ENCODE measurements at regions not wholly inside any gene's neighbourhood (a gene's known extent, or its start where the extent isn't known, plus 50 kb on each side); places are given as distances from the start of the nearest gene placed in this dataset.

GRCh38 chr20:24089576-24089975 lies 101.0 kb upstream of the GGTLC1 start:
- in situ Hi-C loops (cut with MboI): no loop called here
- BruUV-seq (replicated peaks): no TSS peak

More at GRCh38 chr20:24089576-24089975, 101.0 kb upstream of the GGTLC1 start:
- Histone ChIP-seq H3K9me1 (ENCODE audit: control insufficient read depth, insufficient read depth, low read length) (no peaks in the 10 kb centered on the region), H3K4me3 (no peak overlapping the region), H4K20me1 (replicated peaks; ENCODE audit: control insufficient read depth, insufficient read depth, low read length) (no peaks in the 10 kb centered on the region), H3K9me3 (replicated peaks; ENCODE audit: control insufficient read depth, insufficient read depth, low read depth, low read length) (no peaks in the 10 kb centered on the region), H3K36me3 (ENCODE audit: control insufficient read depth, insufficient read depth, low read length) (no peaks in the 10 kb centered on the region), H2AFZ (ENCODE audit: low read depth, low read length) (no peak overlapping the region), H3K4me2 (ENCODE audit: insufficient read depth, low read length) (no peak overlapping the region), H3K4me1 (replicated peaks in 1 of 2; ENCODE audit: control insufficient read depth in 2 of 2, insufficient read depth in 2 of 2, low read length in 2 of 2) (no peaks in the 10 kb centered on the region), H3K79me2 (ENCODE audit: control insufficient read depth, insufficient read depth, low read length) (no peaks in the 10 kb centered on the region), H3K9ac (ENCODE audit: insufficient read depth in 1 of 2, low read depth in 2 of 2, low read length in 2 of 2) (no peak overlapping the region), H3K27me3 (ENCODE audit: control insufficient read depth in 2 of 2, insufficient read depth in 2 of 2, low read length in 2 of 2) (no peaks in the 10 kb centered on the region), H3K27ac (ENCODE audit: extremely low read depth, low read depth, low read length) (no peak overlapping the region)
- no peak for TF ChIP-seq ZNF121 (CRISPR knock-in tag; conservative IDR thresholded peaks at IDR 0.05)
- no peak for TF ChIP-seq U2AF2 (optimal IDR thresholded peaks at IDR 0.05; ENCODE audit: low read depth, low read length)
- TF ChIP-seq DIDO1 (tag; IDR thresholded peaks at IDR 0.05; ENCODE audit: low read depth): no peak
- no peak for TF ChIP-seq ELK3 (CRISPR knock-in tag; IDR thresholded peaks at IDR 0.05)
- no peak for TF ChIP-seq GATAD2B (IDR thresholded peaks at IDR 0.05; ENCODE audit: borderline replicate concordance)
- no peak for TF ChIP-seq ZNF561 (CRISPR knock-in tag; conservative IDR thresholded peaks at IDR 0.05)
- no peak for TF ChIP-seq SPI1 (IDR thresholded peaks at IDR 0.05; ENCODE audit: borderline replicate concordance, low read depth, low read length)
- no peak for TF ChIP-seq ZNF384 (IDR thresholded peaks at IDR 0.05; ENCODE audit: low read depth, low read length)
- no peak for TF ChIP-seq NUFIP1 (IDR thresholded peaks at IDR 0.05; ENCODE audit: partially characterized antibody)
- no peak for TF ChIP-seq STAG1 (CRISPR knock-in tag; IDR thresholded peaks at IDR 0.05; ENCODE audit: borderline replicate concordance)
- TF ChIP-seq, protein P1, sequence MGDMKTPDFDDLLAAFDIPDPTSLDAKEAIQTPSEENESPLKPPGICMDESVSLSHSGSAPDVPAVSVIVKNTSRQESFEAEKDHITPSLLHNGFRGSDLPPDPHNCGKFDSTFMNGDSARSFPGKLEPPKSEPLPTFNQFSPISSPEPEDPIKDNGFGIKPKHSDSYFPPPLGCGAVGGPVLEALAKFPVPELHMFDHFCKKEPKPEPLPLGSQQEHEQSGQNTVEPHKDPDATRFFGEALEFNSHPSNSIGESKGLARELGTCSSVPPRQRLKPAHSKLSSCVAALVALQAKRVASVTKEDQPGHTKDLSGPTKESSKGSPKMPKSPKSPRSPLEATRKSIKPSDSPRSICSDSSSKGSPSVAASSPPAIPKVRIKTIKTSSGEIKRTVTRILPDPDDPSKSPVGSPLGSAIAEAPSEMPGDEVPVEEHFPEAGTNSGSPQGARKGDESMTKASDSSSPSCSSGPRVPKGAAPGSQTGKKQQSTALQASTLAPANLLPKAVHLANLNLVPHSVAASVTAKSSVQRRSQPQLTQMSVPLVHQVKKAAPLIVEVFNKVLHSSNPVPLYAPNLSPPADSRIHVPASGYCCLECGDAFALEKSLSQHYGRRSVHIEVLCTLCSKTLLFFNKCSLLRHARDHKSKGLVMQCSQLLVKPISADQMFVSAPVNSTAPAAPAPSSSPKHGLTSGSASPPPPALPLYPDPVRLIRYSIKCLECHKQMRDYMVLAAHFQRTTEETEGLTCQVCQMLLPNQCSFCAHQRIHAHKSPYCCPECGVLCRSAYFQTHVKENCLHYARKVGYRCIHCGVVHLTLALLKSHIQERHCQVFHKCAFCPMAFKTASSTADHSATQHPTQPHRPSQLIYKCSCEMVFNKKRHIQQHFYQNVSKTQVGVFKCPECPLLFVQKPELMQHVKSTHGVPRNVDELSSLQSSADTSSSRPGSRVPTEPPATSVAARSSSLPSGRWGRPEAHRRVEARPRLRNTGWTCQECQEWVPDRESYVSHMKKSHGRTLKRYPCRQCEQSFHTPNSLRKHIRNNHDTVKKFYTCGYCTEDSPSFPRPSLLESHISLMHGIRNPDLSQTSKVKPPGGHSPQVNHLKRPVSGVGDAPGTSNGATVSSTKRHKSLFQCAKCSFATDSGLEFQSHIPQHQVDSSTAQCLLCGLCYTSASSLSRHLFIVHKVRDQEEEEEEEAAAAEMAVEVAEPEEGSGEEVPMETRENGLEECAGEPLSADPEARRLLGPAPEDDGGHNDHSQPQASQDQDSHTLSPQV (IDR thresholded peaks at IDR 0.05): no peak
- no peak for TF ChIP-seq MEF2A (IDR thresholded peaks at IDR 0.05; ENCODE audit: control insufficient read depth, low read depth, low read length)
- ChIA-PET CTCF (ENCODE audit: low intra/inter-chr PET ratio) (no interaction called here), POLR2A (no interaction called here)
- intact Hi-C loops (cut with micrococcal nuclease): no loop called here
- FAIRE-seq: no peak
- 0% methylated on average over 2 of the region's 2 CpGs for WGBS (ENCODE audit: insufficient coverage, low coverage, missing lambda C conversion rate)
- DNase-seq (ENCODE audit: extremely low read depth in 1 of 4, low spot score in 3 of 4): no peak
- ATAC-seq: no peak

Data from K562 (cell line).